ENCODE measurements at regions not wholly inside any gene's neighbourhood (a gene's known extent, or its start where the extent isn't known, plus 50 kb on each side); places are given as distances from the start of the nearest gene placed in this dataset.

- no peak for TF ChIP-seq CTCF (IDR thresholded peaks at IDR 0.05)
- no peak for TF ChIP-seq POLR2A (IDR thresholded peaks at IDR 0.05)
- no peak for TF ChIP-seq POLR2AphosphoS5 (IDR thresholded peaks at IDR 0.05)
These were observed 477.7 kb upstream of the TPK1 start for GRCh38 chr7:145313551-145313950.

Measured in breast epithelium (tissue), 3 donors.